GM10266 (cell line): ENCODE measurements at regions not wholly inside any gene's neighbourhood (a gene's known extent, or its start where the extent isn't known, plus 50 kb on each side); places are given as distances from the start of the nearest gene placed in this dataset.

Experiments
- DNase-seq: peaks from one replicate; pipeline ENCODE4 v3.0.0; 2012; ENCODE audit errors: extremely low spot score
- TF ChIP-seq, protein P1 (sequence below): IDR thresholded peaks from 2 replicates; pipeline ENCODE4 v1.5.1; 2012; ENCODE audit warnings: mild to moderate bottlenecking, low read depth; ENCODE audit not compliant: control insufficient read depth, insufficient read depth; ENCODE audit errors: missing control alignments

DNA sequence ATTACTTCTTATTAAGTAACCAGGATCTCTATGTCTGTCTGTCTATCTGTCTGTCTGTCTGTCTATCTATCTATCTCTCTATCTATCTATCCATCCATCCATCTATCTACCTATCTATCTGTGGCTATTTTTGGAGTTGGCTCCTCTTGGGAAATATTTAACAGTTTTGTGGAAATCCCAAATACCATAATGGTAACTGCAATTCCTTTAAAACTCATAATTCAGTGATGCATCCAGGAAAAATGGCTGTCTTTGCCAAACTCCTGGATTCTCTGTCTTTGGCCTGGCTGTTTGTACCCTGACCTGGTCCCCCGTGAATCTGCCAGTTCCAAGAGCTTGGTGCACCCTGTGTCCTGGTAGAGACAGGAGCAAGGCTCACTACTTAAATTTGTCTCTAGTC, 197.0 kb downstream of the PCSK1 start:
- TF ChIP-seq, protein P1, sequence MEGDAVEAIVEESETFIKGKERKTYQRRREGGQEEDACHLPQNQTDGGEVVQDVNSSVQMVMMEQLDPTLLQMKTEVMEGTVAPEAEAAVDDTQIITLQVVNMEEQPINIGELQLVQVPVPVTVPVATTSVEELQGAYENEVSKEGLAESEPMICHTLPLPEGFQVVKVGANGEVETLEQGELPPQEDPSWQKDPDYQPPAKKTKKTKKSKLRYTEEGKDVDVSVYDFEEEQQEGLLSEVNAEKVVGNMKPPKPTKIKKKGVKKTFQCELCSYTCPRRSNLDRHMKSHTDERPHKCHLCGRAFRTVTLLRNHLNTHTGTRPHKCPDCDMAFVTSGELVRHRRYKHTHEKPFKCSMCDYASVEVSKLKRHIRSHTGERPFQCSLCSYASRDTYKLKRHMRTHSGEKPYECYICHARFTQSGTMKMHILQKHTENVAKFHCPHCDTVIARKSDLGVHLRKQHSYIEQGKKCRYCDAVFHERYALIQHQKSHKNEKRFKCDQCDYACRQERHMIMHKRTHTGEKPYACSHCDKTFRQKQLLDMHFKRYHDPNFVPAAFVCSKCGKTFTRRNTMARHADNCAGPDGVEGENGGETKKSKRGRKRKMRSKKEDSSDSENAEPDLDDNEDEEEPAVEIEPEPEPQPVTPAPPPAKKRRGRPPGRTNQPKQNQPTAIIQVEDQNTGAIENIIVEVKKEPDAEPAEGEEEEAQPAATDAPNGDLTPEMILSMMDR, result no peak
- no peak for DNase-seq

DNA sequence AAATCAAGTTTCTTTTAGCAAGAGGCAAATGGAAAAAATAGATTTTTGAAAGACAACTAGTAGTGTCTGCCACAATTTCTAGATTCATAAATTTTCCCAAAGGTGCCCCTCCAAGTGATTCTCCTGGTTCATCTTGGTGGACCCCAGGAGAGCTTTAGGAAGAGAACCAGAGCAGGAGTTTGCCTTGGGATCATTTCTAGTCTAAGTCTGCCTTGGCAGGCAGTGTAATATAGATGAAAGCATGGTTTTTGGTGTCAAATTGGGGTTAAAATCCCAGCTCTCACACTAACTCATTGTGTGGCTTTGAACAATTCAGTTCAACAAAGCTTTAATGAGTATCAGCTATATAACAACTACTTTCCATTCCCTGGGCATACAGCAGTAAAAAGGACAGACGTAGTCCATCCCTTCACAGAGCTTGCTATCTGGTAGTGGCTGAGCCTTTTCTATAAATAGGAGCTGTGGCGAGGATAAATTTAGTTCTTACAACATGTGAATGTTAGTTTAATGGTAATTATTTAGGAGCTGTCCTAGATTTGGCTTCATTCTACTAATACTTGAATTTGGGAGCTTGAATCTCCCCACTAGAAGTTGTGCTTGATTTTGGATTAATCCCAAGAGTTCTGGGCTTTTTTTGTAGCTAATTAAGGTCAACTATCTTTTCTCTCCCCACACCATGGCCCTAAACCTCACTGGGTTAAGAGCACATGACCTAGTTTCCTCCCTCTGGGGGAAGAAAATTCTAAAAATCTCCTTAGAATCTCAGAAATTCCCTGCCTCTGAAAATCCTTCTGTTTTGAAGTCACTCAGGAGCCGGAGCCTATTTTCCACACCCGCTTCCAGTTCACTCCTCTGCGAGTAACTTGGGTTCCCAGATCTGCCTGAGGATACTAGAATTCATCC, 197.8 kb downstream of the PCSK1 start:
- TF ChIP-seq, protein P1, result no peak
- no peak for DNase-seq

DNA sequence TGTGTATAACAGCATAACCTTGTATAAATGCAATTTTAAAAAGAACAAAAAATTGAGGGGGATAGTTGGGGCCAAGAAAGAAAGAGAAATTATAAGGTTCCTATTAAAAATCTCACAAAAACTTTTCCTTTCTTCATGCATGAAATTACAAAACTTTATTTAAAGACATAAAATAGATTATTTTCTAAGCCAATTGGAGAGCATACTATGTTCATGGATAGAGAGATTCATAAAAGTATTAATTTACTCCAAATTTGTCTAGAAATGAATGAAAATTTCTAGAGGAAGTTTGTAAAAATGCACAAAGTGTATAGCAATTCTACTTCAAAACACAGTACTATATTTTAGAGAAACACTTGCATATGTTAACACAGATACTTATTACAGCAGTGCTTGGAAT, 200.4 kb downstream of the PCSK1 start:
- TF ChIP-seq, protein P1, result no peak
- no peak for DNase-seq

DNA sequence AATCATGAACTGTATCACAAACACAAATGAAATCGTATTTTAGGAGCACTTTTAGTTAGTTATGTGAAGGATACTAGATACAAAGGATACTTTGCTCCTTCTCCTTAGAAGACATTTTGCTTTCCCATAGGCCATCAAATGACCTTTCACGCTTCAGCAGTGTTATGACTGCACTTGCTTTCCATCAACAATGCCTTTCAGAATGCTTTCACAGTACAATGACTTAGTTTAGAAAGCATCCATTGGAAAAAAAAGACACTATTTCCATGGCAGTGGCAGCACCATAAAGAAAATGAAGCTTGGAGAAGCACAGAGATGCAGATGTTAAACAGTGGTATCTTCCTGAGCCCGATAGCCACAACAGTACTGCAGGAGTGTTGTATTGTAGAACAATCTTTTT, 203.9 kb downstream of the PCSK1 start:
- no peak for DNase-seq
- TF ChIP-seq, protein P1, result no peak

DNA sequence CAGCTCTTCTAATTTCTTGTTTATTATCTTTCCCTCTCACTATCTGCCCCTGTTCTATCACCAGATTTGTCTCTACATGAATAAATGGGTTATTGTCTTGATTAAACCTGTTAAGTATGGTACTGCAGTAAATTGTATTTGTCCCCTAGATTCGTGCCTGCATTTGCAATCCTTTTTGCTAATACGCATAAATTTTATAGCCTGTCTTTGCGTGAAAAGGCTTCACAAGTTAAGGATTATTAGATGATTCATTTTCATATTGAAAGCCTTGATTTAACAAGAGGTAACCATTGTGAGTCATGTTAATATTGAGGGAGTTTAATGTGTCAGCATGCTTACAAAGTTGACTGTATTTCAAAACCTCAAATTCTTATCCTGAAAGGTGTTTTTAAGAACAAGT, 204.6 kb downstream of the PCSK1 start:
- DNase-seq, result no peak
- TF ChIP-seq, protein P1, result no peak

DNA sequence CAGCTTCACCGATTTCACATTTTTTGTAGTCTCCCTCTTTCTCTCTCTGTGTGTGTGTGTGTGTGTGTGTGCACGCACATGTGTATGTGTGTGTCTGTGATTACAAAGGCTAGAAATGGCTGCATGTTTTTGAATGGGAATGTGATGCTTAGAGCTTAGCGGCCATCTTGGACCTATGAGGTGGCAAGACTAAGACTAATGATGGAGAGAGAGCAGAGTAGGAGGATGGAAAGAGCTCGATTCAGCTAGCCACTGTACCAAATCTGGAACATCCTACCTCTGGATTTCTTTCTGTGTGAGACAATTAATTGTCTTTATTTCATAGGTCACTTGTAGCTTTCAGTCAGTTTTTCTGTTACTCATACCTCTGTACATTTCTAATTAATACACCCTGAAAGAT, 205.1 kb downstream of the PCSK1 start:
- TF ChIP-seq, protein P1, result no peak
- DNase-seq, result no peak

DNA sequence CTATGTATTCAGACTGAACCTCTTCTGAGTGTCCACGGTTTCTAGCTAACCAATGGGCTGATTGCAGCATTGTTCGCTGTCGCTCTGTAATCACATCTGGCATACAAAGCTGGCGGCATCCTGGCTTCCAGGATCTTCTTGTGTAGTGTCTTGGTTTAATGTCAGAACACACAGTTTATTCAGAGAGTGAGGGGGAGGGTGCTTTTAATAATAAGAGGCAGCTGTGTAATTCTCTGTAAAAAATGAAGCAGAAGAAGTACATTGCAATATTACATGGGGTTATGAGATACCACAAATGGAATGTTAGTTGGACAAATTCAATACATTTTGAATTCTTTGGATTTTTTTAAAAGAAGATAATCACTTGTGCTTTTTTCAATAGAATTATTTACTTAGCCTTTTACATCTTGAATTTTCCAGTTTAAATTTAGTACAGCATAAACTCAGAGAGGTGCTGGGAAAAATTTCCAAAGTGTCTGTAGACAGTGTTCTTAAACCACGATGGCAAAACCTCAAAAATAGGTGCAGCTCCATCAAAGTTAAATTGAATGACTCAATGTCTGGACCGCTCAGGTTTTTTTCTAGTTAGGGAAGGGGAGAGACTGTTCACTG, 206.0 kb downstream of the PCSK1 start:
- TF ChIP-seq, protein P1, result no peak
- no peak for DNase-seq
